Right ventricle myocardium inferior (tissue), 1 donor: ENCODE measurements at regions not wholly inside any gene's neighbourhood (a gene's known extent, or its start where the extent isn't known, plus 50 kb on each side); places are given as distances from the start of the nearest gene placed in this dataset.
"Not testable (repeated sequence)": the region's sequence is repeated elsewhere in the genome, so short reads cannot be mapped to it uniquely, and the experiment has no call there.

Experiments
- ATAC-seq: fragments of 200-7000 bp; cut with Tn5 transposase; one replicate; pipeline ENCODE4 v1.9.1; 2020; ENCODE audit warnings: mild to moderate bottlenecking, moderate library complexity
- DNase-seq: peaks from one replicate; pipeline ENCODE4 v3.0.0; 2021; ENCODE audit errors: missing footprints
- intact Hi-C: fragments of 100-400 bp; cut with DNase I; formaldehyde crosslinking; loops from one replicate; pipeline ENCODE4 v1.11.0; 2022
- donor health status: DM: no; HTN: yes; CAD: no; lungs with severe emphysema.

DNA sequence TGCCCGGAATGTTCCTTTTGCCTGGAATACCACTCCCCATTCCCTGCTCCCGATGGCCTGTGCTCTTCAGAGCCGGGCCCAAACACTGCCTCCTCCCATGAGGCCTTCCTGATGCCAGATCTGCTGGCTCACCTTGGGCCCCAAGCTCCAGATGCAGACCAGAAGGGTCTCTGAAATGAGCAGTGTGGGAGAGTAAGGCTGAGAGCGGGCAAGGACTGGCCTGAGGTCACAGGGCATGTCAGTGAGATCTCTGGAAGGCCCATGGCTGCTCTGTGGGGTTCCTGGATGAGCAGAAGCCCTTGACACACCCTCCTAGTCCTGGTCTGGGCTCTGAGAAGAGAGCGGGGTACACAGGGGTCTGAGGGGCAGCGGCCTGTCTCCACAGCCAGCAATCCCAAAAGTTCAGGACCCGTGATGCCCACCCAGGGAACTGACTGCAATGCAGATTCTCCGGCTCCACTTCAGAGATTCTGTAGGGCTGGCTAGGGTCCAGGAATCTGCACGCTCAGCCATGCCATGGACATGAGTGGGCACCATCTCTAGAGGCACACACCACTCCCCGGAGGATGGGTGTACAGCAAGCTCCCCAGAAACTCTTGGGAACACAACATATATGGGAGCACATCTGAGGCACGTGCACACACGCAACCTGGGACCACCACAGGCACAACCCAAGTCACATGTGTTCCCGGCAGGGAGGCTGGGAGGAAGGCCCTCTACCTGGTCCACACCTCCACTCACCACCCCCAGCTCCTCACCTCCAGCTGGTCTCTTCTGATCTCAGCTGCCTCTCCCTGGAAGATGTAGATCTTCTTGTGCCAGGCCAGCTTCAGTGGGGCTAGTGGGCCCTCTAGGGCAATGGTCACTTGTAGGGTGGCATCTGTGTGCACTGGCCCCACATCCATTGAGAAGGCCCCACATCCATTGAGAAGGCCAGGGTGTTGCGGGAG is 166.6 kb downstream of the GOLGA6L4 start:
- DNase-seq, intact Hi-C loops: not testable (repeated sequence)

GRCh38 chr15:84402856-84403608 is 167.5 kb downstream of the GOLGA6L4 start:
- ATAC-seq (no peak), DNase-seq (no peak)
- intact Hi-C loops, result no loop called here

More for the DNA sequence above, 166.6 kb downstream of the GOLGA6L4 start:
- ATAC-seq, result not testable (repeated sequence)

DNA sequence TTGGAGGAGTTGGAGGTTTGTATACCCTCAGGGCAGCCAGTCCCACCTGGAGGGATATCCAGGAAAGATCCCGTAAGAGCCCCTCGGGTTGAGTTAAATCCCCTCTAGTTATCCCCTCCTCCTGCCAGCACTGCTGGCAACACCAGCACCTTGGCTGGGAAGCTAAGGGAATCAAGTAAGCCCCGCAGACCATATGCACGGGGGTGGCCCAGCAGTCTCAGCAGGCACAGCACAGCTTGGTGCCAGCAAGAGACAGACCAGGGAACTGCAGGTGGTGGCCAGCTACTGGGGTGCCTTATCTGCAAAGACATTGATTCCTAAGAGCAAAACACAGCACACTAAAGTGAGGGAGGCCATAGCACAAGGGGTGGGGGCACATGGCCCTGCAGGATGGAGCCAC is 173.8 kb downstream of the GOLGA6L4 start:
- DNase-seq, intact Hi-C loops, ATAC-seq: not testable (repeated sequence)

DNA sequence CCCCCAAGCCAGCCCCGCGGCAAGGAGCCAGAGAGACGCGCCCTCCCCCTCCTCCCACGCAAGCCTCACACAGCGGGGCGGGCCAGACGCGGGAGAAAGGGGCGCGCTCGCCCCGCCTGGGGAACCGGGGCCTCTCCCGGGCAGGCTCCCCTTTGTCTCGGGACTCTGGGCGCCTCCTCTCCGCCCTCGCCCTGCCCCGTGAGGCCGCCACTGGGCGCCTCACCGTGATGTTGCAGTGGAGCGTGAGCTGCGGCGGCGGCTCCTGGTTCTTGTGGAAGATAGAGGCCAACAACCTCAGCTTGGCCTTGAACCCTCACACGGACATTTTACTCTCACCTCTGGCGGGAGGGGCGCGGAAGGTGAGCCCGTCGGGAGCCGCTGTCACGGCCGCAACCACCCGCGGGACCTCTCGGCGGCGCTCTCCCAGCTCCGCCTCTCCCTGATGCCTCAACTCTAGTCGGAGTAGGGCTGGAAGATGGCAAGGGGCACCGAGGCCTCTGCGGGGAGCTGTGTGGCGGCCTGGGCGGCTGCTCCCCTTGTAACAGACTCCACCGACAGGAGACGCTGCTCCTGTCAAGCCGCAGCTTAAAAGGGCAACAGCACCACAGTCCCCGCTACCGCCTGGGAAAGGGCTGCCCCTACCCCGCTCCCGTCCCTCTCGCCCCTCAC is 179.2 kb upstream of the ZSCAN2 start:
- intact Hi-C loops, DNase-seq, ATAC-seq: not testable (repeated sequence)

GRCh38 chr15:84425327-84425726 is 175.5 kb upstream of the ZSCAN2 start:
- DNase-seq, ATAC-seq, intact Hi-C loops: not testable (repeated sequence)

DNA sequence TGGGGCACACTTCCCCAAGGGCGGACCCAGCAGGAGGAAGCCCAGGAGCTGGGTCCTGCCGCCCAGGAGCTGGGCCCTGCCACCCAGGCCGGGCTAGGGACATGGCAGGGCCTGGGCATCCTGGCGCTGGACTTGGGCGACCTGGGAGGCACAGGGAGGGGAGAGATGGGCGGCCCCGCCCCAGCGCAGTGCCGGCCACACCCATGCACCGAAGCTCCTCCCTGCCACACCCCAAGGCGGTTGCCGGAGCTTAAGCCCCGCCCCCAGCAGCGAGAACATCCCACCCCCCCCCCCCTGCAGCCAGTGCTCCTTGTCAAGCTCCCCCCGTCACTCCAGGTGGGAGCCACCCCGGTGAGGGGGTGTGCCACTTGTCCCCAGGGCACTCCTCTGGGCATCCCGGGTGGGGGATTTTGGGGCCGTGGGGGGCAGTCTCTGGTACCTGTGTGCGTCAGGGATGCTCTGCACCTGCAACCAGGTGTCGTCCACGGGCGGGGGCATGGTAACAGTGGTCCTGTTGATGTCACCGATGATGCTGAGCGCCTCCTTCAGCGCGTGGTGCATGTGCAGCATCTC is 127.4 kb upstream of the ZSCAN2 start:
- DNase-seq, intact Hi-C loops, ATAC-seq: not testable (repeated sequence)

DNA sequence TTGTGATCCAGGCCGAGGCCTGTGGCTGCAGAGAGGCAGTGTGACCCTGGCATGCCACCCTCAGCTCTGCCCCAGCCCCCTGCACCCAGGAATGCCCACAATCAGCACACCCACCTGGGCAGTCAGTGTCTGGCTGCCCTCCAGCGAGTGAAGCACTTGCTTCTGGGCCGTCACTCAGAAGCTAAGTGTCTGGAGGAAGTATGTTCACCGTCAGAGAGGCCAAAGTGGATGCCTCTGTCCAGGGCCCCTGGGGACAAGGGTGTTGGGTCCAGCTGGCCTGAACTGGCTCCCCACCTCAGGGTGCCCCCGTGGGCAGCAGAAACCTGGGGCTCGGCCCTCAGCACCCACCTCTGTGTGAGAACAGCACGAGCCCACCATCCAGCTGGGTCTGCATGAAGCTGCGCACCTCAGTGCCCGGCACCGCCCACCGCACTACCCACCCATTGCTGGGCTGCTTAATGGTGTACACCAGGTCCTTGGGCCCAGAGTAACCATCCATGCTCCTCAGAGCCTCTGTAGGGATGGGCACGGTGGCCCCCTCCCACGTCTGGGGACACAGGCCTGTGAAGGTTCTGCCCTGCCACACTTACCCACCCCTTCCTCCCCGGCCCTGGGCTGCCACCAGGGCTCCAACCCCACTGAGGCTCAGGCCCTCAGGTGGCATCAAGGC is 124.3 kb upstream of the ZSCAN2 start:
- peak; percentile 66 for ATAC-seq
- intact Hi-C loops, DNase-seq: not testable (repeated sequence)

GRCh38 chr15:84477550-84477949 is 123.3 kb upstream of the ZSCAN2 start:
- ATAC-seq, result peak; percentile 91
- intact Hi-C loops, DNase-seq: not testable (repeated sequence)

GRCh38 chr15:84480174-84480681 is 120.6 kb upstream of the ZSCAN2 start:
- intact Hi-C loops, DNase-seq, ATAC-seq: not testable (repeated sequence)

DNA sequence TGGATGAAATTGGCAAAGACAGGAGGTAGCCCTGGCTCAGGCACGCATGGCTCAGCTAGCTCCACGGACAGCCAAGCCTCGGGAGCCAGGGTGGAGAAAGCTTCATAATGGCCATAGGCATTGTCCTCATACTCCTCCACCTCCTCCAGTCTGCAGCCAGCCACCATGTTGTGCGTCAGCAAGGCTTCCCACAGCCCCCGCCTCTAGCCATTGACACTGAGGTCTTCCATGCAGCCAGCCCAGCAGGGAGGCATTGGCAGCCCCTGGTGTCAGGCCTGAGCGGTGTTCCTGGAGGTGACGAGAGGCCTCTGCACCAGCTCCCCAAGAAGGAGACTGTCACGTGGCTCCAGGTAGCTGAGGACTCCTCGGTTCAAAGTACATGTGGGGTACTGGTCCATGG is 117.0 kb upstream of the ZSCAN2 start:
- ATAC-seq, intact Hi-C loops, DNase-seq: not testable (repeated sequence)

GRCh38 chr15:84500165-84500889 is 100.5 kb upstream of the ZSCAN2 start:
- DNase-seq, result peak; percentile 39
- ATAC-seq, intact Hi-C loops: not testable (repeated sequence)

DNA sequence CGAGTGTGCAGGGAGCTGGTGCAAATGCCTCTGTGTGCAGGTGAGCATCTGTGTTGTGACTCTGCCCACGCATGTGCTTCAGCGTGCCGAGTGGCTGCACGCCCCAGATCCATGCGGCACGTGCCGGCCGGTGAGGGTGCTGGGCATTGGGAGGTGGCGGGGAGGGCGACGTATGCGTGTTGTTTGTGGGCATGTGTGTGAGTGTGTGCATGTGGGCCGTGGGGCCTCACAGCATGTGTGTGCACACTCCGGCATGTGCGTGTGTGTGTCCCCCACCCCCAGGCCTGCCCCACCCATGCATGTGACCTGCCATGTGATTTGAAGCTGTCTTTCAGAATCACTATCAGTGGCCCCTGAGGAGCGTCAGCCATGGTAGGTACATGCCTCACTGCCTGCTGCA is 97.7 kb upstream of the ZSCAN2 start:
- peak; percentile 34 for DNase-seq
- ATAC-seq, intact Hi-C loops: not testable (repeated sequence)

DNA sequence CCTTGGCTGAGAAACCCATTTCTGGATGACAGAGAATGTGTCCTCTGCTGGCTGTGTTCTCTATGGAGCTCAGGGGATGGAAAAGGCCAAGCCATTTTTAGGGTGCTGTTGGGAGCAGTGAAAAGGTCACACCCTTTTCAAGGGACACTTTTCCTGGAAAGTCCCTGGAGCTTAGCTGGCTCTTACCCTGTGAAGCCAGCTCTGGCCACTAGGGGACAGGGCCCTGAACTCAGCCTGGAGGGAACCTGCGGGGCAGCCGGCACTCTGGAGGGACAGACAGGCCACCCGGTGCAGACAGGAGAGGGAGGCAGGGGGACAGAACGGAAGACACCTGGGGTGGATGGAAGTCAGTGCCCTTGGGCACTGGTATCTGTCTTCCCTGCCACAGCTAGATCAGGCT is 95.3 kb upstream of the ZSCAN2 start:
- DNase-seq, intact Hi-C loops, ATAC-seq: not testable (repeated sequence)

GRCh38 chr15:84512324-84512723 is 88.5 kb upstream of the ZSCAN2 start:
- intact Hi-C loops, DNase-seq, ATAC-seq: not testable (repeated sequence)

- DNase-seq, ATAC-seq, intact Hi-C loops: not testable (repeated sequence)
Measured at GRCh38 chr15:84516773-84517172, 84.0 kb upstream of the ZSCAN2 start.

DNA sequence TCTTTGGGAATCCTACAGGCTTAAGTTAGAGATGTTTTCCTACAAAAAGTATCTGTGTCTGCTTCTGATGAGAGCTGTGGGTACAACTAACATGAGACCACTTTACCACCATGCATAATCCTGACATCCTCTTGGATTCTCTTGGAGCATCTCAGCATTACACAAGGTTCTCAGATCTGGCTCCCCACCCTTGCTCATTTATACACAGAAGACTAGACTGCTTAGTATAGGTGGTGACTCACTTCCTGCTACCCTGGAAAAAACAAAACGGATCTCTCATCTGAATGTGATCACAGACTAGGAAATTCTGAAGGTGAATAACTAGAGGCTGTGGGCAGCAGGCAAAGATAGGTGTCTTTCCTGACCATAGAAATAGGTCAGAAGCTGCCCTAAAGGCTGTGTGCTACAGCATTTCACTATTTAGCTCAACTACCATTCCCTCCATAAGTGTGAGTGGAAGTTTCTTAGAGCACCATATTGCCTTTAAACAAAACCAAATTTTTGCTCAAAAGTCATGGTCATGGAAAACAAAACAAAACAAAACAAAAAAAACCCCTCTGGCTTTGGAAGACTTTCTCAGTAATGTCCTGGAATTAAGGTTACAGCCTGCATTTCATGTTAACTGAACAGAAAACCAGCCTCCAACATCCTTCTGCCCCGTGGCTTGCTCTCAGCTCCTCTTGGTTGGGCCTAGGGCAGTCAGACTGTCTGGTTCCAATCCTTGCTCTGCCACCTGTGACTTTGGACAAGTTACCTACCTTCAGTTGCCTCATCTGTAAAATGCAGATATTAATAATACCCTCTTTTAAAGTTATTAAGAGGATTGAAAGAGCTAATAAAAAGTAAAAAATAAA is 75.1 kb upstream of the ZSCAN2 start:
- DNase-seq, ATAC-seq, intact Hi-C loops: not testable (repeated sequence)
